A549 (cell line): ENCODE measurements at regions not wholly inside any gene's neighbourhood (a gene's known extent, or its start where the extent isn't known, plus 50 kb on each side); places are given as distances from the start of the nearest gene placed in this dataset.

ENCODE experiments used
- ATAC-seq, 2 experiments: fragments of 200-7000 bp in 1 of 2; fragments of >200 bp in 1 of 2; cut with Nextera tagmentation in 1 of 2; cut with Tn5 transposase in 1 of 2; 3 replicates each; pipeline versions ENCODE4 v1.8.0 to v1.9.1; 2018 to 2020; ENCODE audit warnings: mild to moderate bottlenecking in 1 of 2, moderate library complexity in 1 of 2
- CTCF ChIA-PET: fragments of 300-600 bp; sonication (Branson Sonifier 250); formaldehyde crosslinking; extraction: SDS; loops from one replicate; lab custom pipeline; 2021; ENCODE audit warnings: antibody characterized with exemption, inconsistent platforms; lab: Yijun Ruan, JAX
- POLR2A ChIA-PET: fragments of 350-600 bp; formaldehyde crosslinking; extraction: SDS; loops from one replicate; lab custom pipeline; 2021; ENCODE audit warnings: antibody characterized with exemption, inconsistent platforms; lab: Yijun Ruan, JAX
- DNase-seq, 2 experiments: peaks; one replicate each; pipeline versions ENCODE4 v3.0.0 to v3.0.0-alpha.2; 2011 to 2016; ENCODE audit warnings: low read depth in 1 of 2, low spot score in 1 of 2
- FAIRE-seq: peaks from 2 replicates; lab custom pipeline; 2011; peaks lifted over from hg19 to GRCh38; lab: Jason Lieb, UNC
- H3K27ac ChIP-seq, 2 experiments: fragments of >200 bp; sonication (Bioruptor Twin); formaldehyde crosslinking; 3 replicates each; pipeline ENCODE4 v1.5.1; 2016 to 2017
- H3K4me1 ChIP-seq: fragments of >200 bp; sonication (Bioruptor Twin); formaldehyde crosslinking; 3 replicates; pipeline ENCODE4 v1.6.1; 2016
- H3K4me2 ChIP-seq: fragments of >200 bp; sonication (Bioruptor Twin); formaldehyde crosslinking; 3 replicates; pipeline ENCODE4 v1.6.1; 2016
- H3K4me3 ChIP-seq: fragments of >200 bp; sonication (Bioruptor Twin); formaldehyde crosslinking; 3 replicates; pipeline ENCODE4 v1.5.1; 2016
- H3K9me3 ChIP-seq: fragments of >200 bp; sonication (Bioruptor Twin); formaldehyde crosslinking; 3 replicates; pipeline ENCODE4 v1.6.1; 2016
- BHLHE40 ChIP-seq: IDR thresholded peaks from 2 replicates; pipeline ENCODE4 v1.6.1; 2012; ENCODE audit warnings: low read depth, low read length, inconsistent platforms
- CHD2 ChIP-seq: fragments of 150-350 bp; IDR thresholded peaks from 2 replicates; pipeline ENCODE4 v1.6.1; 2014; ENCODE audit warnings: low read length; ENCODE audit not compliant: partially characterized antibody
- EHF ChIP-seq: fragments of 250-450 bp; sonication (Bioruptor Pico); IDR thresholded peaks from 2 replicates; pipeline ENCODE4 v1.5.0; 2020; ENCODE audit warnings: mild to moderate bottlenecking
- ELK1 ChIP-seq: fragments of 150-350 bp; IDR thresholded peaks from 2 replicates; pipeline ENCODE4 v1.6.1; 2014; ENCODE audit warnings: low read depth, mild to moderate bottlenecking, low read length
- FOSB ChIP-seq: fragments of 250-450 bp; sonication (Bioruptor Pico); IDR thresholded peaks from 2 replicates; pipeline ENCODE4 v1.5.0; 2020; ENCODE audit warnings: mild to moderate bottlenecking, moderate library complexity
- FOSL2 ChIP-seq, 2 experiments: fragments of 450-650 bp in 1 of 2; fragments of >200 bp in 1 of 2; sonication (Bioruptor Twin) in 1 of 2; formaldehyde crosslinking; IDR thresholded peaks; 2 replicates each; pipeline versions ENCODE4 v1.5.0 to v1.6.1; 2016 to 2020; ENCODE audit warnings: mild to moderate bottlenecking in 1 of 2, moderate library complexity in 1 of 2
- FOXS1 ChIP-seq: fragments of 250-450 bp; sonication (Bioruptor Pico); IDR thresholded peaks from 2 replicates; pipeline ENCODE4 v1.5.0; 2020; ENCODE audit warnings: mild to moderate bottlenecking, moderate library complexity
- HOXA7 ChIP-seq: fragments of 250-450 bp; sonication (Bioruptor Pico); IDR thresholded peaks from 2 replicates; pipeline ENCODE4 v1.5.0; 2020; ENCODE audit warnings: mild to moderate bottlenecking, moderate library complexity
- MYC ChIP-seq: IDR thresholded peaks from 2 replicates; pipeline ENCODE4 v1.6.1; 2012; ENCODE audit warnings: mild to moderate bottlenecking, inconsistent platforms, low read length, improper control_type of control experiment, borderline replicate concordance
- RARB ChIP-seq: fragments of 250-450 bp; sonication (Bioruptor Pico); IDR thresholded peaks from 2 replicates; pipeline ENCODE4 v1.8.0; 2021; ENCODE audit warnings: mild to moderate bottlenecking, moderate library complexity
- RCOR1 ChIP-seq: fragments of 150-350 bp; IDR thresholded peaks from 2 replicates; pipeline ENCODE4 v1.6.1; 2014; ENCODE audit warnings: antibody characterized with exemption, low read length, low read depth
- RFX5 ChIP-seq: fragments of 450-650 bp; IDR thresholded peaks from 2 replicates; pipeline ENCODE4 v1.7.1; 2014; ENCODE audit warnings: antibody characterized with exemption, mild to moderate bottlenecking, moderate library complexity
- whole genome bisulfite sequencing: methylation state at CpG from one replicate; pipeline ENCODE4 v1.1.6; 2017; ENCODE audit errors: missing lambda C conversion rate; 5-methylcytosine and 5-hydroxymethylcytosine counted together
- TF ChIP-seq, protein P1 (sequence below): fragments of 200-600 bp; sonication (generic); IDR thresholded peaks from 2 replicates; pipeline ENCODE4 v1.6.1; 2016; ENCODE audit warnings: antibody characterized with exemption, mild to moderate bottlenecking, moderate library complexity
- TF ChIP-seq, protein P2 (sequence below): fragments of >200 bp; sonication (Bioruptor Twin); formaldehyde crosslinking; IDR thresholded peaks from 3 replicates; pipeline ENCODE4 v1.5.1; 2016

GRCh38 chr15:62903437-62903836, 139.1 kb upstream of the TPM1 start:
- Histone ChIP-seq H3K4me2 (peak overlapping the region; percentile 35; the same call in 2 of the 3 replicates), H3K9me3 (no peaks in the 10 kb centered on the region), H3K4me3 (no peak overlapping the region), H3K4me1 (peaks cover 46% of the 10 kb centered on the region), H3K27ac (peak overlapping the region; percentile 17 to 98; a peak in 5 of 6 replicates)
- CTCF ChIA-PET, result interaction anchor here (0.9 to 2.4 kb wide), 2 partner anchors 9 to 144 kb away, joined by 4 to 8 read pairs; no protein-coding TSS in a partner anchor
- no peak for DNase-seq
- no peak for ATAC-seq
- TF ChIP-seq EHF (CRISPR knock-in tag) (no peak), FOSB (CRISPR knock-in tag) (no peak)
- no peak for FAIRE-seq
- WGBS, result 97% methylated on average over 2 of the region's 2 CpGs
- POLR2A ChIA-PET, result interaction anchor here (0.6 kb wide), 1 partner anchor 162 kb away, joined by 4 read pairs; no protein-coding TSS in a partner anchor

DNA sequence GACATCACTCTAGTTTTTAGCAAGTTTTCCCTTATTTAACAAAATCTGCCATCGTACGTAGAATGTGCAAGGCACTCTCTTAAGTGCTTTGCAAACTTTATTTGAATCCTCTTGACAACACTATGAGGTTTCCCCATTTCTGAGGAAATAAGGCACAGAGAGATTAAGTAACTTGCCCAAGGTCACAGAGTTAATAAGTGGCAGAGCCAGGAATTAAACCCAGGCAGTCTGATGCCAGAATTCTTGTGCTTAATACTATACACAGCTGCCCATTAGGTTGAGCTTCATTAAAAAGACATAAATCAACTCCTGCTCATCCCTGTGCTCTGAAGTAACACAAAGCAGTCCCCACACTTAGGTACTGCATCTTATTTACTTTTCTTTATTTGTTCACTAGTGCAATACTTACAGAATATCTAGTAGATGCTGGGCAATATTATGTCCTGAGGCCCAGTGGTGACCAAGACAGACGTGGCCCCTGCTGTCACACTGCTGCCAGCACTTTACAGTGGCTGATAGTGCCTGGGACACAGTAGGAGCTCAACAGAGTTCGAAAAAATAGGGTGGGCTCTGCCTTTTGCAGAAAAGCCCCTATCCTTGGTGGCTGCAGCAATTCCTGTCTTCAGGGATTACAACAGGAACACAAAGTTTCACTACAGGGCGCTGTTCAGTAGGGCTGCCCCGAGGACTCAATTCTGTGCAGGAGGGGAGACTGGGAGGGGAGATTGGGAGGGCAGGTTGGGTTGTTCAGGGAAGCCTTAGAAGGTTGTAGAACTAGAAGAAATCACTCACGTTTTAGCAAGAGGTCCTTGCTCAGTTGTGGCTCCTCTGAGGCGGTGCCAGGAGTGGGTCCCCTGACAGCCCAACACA, 138.3 kb upstream of the TPM1 start:
- no peak for TF ChIP-seq RARB (CRISPR knock-in tag)
- no peak for TF ChIP-seq RCOR1
- TF ChIP-seq MYC, result no peak
- no peak for TF ChIP-seq BHLHE40
- TF ChIP-seq, protein P1, sequence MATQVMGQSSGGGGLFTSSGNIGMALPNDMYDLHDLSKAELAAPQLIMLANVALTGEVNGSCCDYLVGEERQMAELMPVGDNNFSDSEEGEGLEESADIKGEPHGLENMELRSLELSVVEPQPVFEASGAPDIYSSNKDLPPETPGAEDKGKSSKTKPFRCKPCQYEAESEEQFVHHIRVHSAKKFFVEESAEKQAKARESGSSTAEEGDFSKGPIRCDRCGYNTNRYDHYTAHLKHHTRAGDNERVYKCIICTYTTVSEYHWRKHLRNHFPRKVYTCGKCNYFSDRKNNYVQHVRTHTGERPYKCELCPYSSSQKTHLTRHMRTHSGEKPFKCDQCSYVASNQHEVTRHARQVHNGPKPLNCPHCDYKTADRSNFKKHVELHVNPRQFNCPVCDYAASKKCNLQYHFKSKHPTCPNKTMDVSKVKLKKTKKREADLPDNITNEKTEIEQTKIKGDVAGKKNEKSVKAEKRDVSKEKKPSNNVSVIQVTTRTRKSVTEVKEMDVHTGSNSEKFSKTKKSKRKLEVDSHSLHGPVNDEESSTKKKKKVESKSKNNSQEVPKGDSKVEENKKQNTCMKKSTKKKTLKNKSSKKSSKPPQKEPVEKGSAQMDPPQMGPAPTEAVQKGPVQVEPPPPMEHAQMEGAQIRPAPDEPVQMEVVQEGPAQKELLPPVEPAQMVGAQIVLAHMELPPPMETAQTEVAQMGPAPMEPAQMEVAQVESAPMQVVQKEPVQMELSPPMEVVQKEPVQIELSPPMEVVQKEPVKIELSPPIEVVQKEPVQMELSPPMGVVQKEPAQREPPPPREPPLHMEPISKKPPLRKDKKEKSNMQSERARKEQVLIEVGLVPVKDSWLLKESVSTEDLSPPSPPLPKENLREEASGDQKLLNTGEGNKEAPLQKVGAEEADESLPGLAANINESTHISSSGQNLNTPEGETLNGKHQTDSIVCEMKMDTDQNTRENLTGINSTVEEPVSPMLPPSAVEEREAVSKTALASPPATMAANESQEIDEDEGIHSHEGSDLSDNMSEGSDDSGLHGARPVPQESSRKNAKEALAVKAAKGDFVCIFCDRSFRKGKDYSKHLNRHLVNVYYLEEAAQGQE, result no peak
- no peak for TF ChIP-seq HOXA7 (CRISPR knock-in tag)
- no peak for TF ChIP-seq FOXS1 (CRISPR knock-in tag)
- no peak for TF ChIP-seq RFX5
- TF ChIP-seq FOSL2 (IDR thresholded peaks at IDR 0.05), result no peak
- no peak for TF ChIP-seq FOSL2 (CRISPR knock-in tag; IDR thresholded peaks at IDR 0.05)
- TF ChIP-seq ELK1, result no peak
- TF ChIP-seq, protein P2, sequence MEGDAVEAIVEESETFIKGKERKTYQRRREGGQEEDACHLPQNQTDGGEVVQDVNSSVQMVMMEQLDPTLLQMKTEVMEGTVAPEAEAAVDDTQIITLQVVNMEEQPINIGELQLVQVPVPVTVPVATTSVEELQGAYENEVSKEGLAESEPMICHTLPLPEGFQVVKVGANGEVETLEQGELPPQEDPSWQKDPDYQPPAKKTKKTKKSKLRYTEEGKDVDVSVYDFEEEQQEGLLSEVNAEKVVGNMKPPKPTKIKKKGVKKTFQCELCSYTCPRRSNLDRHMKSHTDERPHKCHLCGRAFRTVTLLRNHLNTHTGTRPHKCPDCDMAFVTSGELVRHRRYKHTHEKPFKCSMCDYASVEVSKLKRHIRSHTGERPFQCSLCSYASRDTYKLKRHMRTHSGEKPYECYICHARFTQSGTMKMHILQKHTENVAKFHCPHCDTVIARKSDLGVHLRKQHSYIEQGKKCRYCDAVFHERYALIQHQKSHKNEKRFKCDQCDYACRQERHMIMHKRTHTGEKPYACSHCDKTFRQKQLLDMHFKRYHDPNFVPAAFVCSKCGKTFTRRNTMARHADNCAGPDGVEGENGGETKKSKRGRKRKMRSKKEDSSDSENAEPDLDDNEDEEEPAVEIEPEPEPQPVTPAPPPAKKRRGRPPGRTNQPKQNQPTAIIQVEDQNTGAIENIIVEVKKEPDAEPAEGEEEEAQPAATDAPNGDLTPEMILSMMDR, result no peak
- no peak for TF ChIP-seq CHD2
- TF ChIP-seq, all 56 proteins: peak for 0
- POLR2A ChIA-PET, result interaction anchor here (0.6 to 1.0 kb wide), 2 partner anchors 138 to 163 kb away, joined by 4 read pairs; partner anchors contain the start of gene TPM1

More for the DNA sequence above, 138.3 kb upstream of the TPM1 start:
- H3K4me1 ChIP-seq, result peaks cover 37% of the 10 kb centered on the region
- peak overlapping the region; percentile 2 to 98; a peak in 5 of 6 replicates for H3K27ac ChIP-seq
- DNase-seq, result no peak
- H3K4me2 ChIP-seq, result peak overlapping the region; percentile 35
- H3K4me3 ChIP-seq, result no peak overlapping the region
- no peaks in the 10 kb centered on the region for H3K9me3 ChIP-seq
- 79% methylated on average over 8 of the region's 8 CpGs for WGBS
- CTCF ChIA-PET, result interaction anchor here (0.6 to 2.4 kb wide), 3 partner anchors 8 to 143 kb away, joined by 3 to 8 read pairs (median 4); no protein-coding TSS in a partner anchor
- no peak for ATAC-seq
- FAIRE-seq, result no peak
